Right atrium auricular region (tissue), 2 donors: ENCODE measurements at regions not wholly inside any gene's neighbourhood (a gene's known extent, or its start where the extent isn't known, plus 50 kb on each side); places are given as distances from the start of the nearest gene placed in this dataset.

Experiments
- DNase-seq: peaks from one replicate; pipeline ENCODE4 v3.0.0-alpha.2; 2019; ENCODE audit warnings: low spot score
- H3K27ac ChIP-seq, 2 donors: fragments of 200-600 bp; sonication (generic); 1 replicate in 1 of 2; 2 replicates in 1 of 2; pipeline ENCODE4 v1.5.1; 2016 to 2019
- H3K27me3 ChIP-seq, 2 donors: fragments of 200-600 bp; sonication (generic); one replicate each; pipeline versions ENCODE4 v1.5.1 to v1.6.0; 2017 to 2019
- H3K36me3 ChIP-seq: fragments of 200-600 bp; sonication (generic); one replicate; pipeline ENCODE4 v1.5.1; 2016
- H3K4me1 ChIP-seq, 2 donors: fragments of 200-600 bp; sonication (generic); one replicate each; pipeline versions ENCODE4 v1.5.1 to v1.6.0; 2017 to 2019
- H3K4me3 ChIP-seq, 2 donors: fragments of 200-600 bp; sonication (generic); 1 replicate in 1 of 2; 2 replicates in 1 of 2; pipeline ENCODE4 v1.5.1; 2017 to 2019; ENCODE audit warnings: mild to moderate bottlenecking in 1 of 2, moderate library complexity in 1 of 2
- H3K9me3 ChIP-seq, 2 donors: fragments of 200-600 bp; sonication (generic); one replicate each; pipeline ENCODE4 v1.5.1; 2019
- TF ChIP-seq, protein P1 (sequence below), 2 donors: fragments of 200-600 bp; sonication (generic); IDR thresholded peaks; one replicate each; pipeline ENCODE4 v1.5.1; 2019; ENCODE audit warnings: antibody characterized with exemption in 2 of 2

DNA sequence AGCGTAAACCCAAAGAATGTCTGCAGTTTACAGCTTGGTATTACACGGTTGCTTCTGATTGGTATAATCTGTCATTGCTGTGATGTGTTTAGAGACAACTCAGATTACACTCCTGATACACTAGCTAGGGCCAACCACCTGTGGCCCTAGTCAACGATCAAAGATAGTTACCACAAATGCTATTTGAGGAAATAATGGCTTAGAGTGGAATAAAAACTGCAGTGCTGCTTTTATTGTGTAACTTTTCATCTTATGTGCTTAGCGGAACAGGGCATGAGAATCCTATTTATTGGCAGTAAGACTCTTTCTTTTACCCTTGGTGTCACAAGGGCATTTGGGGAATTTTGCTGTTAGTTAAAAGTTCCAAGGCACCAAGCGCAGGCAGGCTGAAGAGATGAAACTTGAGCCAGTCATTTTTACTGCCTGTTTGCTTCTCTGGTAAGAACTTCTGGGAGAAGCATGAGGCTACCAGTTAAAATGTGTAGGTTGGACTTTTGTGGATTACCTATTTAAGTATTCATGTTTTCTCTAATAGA is 363.3 kb downstream of the KCNRG start:
- Histone ChIP-seq H3K27me3 (no peaks in the 10 kb centered on the region), H3K4me1 (no peaks in the 10 kb centered on the region), H3K36me3 (no peaks in the 10 kb centered on the region), H3K9me3 (peaks cover 0 to 9% of the 10 kb centered on the region in 2 donors), H3K4me3 (no peak overlapping the region), H3K27ac (no peak overlapping the region)
- TF ChIP-seq, protein P1, sequence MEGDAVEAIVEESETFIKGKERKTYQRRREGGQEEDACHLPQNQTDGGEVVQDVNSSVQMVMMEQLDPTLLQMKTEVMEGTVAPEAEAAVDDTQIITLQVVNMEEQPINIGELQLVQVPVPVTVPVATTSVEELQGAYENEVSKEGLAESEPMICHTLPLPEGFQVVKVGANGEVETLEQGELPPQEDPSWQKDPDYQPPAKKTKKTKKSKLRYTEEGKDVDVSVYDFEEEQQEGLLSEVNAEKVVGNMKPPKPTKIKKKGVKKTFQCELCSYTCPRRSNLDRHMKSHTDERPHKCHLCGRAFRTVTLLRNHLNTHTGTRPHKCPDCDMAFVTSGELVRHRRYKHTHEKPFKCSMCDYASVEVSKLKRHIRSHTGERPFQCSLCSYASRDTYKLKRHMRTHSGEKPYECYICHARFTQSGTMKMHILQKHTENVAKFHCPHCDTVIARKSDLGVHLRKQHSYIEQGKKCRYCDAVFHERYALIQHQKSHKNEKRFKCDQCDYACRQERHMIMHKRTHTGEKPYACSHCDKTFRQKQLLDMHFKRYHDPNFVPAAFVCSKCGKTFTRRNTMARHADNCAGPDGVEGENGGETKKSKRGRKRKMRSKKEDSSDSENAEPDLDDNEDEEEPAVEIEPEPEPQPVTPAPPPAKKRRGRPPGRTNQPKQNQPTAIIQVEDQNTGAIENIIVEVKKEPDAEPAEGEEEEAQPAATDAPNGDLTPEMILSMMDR (IDR thresholded peaks at IDR 0.05) = no peak
- DNase-seq = no peak

DNA sequence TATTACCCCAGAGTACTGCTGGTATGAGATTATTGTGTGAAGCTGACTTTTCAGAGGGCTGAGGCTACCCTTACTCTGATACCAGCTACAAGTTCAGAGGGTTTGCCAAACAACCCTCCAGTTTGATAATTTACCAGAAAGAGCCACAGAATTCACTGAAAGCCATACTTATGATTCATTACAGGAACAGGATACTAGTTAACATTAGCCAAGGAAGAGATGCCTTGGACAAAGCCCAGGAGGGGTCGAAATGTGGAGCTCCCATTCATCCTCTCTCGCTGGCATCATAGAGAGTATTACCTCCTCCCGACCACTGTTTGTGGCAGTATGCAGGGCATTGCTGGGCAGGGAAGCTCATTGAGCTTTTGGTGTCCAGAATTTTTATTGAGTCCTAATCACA is 364.3 kb downstream of the KCNRG start:
- Histone ChIP-seq H3K36me3 (no peaks in the 10 kb centered on the region), H3K27ac (no peak overlapping the region), H3K9me3 (peaks cover 0 to 9% of the 10 kb centered on the region in 2 donors), H3K27me3 (no peaks in the 10 kb centered on the region), H3K4me3 (no peak overlapping the region), H3K4me1 (no peaks in the 10 kb centered on the region)
- TF ChIP-seq, protein P1 (IDR thresholded peaks at IDR 0.05) = no peak
- no peak for DNase-seq

DNA sequence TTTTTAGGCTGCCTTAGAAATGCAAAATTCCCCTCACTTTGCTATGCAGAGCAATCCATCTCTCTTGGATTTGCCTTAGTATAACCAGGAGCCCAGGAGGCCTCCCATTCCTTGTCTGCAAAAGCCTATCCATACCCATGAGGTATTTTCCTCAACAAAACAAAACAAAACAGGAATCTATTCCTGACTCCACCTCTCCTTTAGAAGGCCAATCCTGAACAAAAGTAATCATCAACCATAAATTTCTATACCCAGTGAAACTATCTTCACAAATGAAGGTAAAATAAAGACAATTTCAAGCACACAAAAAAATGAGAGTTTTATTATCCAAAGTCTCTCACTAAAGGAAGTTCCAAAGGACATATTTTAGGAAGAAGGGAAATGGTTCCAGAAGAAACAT is 365.7 kb downstream of the KCNRG start:
- H3K9me3 ChIP-seq = peaks cover 0 to 9% of the 10 kb centered on the region in 2 donors
- TF ChIP-seq, protein P1 (IDR thresholded peaks at IDR 0.05) = no peak
- no peaks in the 10 kb centered on the region for H3K36me3 ChIP-seq
- no peaks in the 10 kb centered on the region for H3K27me3 ChIP-seq
- no peak overlapping the region for H3K4me3 ChIP-seq
- no peaks in the 10 kb centered on the region for H3K4me1 ChIP-seq
- no peak overlapping the region for H3K27ac ChIP-seq
- no peak for DNase-seq

DNA sequence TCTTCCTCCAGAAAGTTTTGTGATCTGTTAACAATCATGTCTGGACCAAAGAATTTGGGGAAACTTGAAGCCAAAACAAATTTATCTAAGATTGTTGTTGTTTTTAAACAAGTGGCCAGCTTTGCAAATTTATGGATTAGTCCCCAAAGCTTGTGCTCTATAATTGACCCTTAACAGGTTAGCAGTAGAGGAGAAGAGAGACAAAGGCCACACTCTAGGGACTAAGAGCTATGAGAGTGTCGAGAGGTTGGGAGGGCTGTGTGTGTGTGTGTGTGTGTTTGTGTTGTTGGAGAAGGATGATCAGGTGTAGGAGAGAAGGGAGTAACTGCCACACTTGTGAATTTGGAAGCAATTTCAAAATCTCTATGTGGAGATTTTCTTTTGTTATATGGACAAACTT is 367.3 kb downstream of the KCNRG start:
- Histone ChIP-seq H3K27me3 (no peaks in the 10 kb centered on the region), H3K36me3 (no peaks in the 10 kb centered on the region), H3K9me3 (peaks cover 0 to 9% of the 10 kb centered on the region in 2 donors), H3K4me3 (no peak overlapping the region), H3K27ac (no peak overlapping the region), H3K4me1 (peaks cover 0 to 13% of the 10 kb centered on the region in 2 donors)
- no peak for DNase-seq
- TF ChIP-seq, protein P1 (IDR thresholded peaks at IDR 0.05) = no peak

DNA sequence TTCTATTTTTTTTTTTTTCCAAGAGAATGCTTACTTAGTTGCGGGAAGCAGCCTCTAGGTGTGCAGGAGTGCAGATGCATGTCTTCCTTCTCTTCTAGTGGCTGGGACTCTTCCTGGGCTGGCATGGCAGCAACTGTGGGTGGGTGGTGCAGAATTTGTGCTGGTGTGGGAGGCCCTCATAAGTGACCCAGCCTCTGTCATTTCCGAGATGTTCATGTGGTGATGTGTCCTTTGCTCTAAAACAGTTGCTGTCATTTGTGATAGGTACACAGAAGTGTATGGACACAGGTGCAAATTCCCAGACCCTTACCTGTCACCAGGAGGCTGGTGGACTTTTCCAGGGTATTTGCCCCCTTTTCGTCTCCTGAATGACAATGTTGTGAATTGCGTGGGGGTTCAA is 367.7 kb downstream of the KCNRG start:
- Histone ChIP-seq H3K36me3 (no peaks in the 10 kb centered on the region), H3K27ac (no peak overlapping the region), H3K27me3 (no peaks in the 10 kb centered on the region), H3K4me3 (no peak overlapping the region), H3K4me1 (peaks cover 0 to 13% of the 10 kb centered on the region in 2 donors), H3K9me3 (peaks cover 0 to 9% of the 10 kb centered on the region in 2 donors)
- TF ChIP-seq, protein P1 (IDR thresholded peaks at IDR 0.05) = no peak
- DNase-seq = no peak

DNA sequence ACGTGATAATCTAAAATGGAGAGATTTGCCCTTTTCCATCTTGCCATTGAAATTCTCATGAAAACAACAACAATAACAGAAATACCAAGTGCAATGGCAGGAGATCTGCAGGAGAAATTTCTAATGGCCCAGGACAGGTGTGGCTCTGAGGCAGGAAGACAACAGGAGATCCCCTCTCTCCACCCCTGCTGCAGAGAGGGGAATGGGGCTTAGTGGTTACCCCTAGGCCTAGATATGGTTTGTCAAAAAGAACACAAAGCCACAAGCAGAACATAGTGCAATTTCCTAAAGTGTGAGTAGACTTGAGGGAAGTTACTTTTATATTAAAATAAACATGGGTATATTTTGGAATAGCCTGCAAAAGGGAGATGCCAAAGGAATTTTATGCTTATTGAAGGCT is 369.5 kb downstream of the KCNRG start:
- Histone ChIP-seq H3K9me3 (peaks cover 0 to 9% of the 10 kb centered on the region in 2 donors), H3K27me3 (no peaks in the 10 kb centered on the region), H3K27ac (no peak overlapping the region), H3K4me1 (peaks cover 0 to 13% of the 10 kb centered on the region in 2 donors), H3K4me3 (no peak overlapping the region), H3K36me3 (no peaks in the 10 kb centered on the region)
- DNase-seq = no peak
- TF ChIP-seq, protein P1 (IDR thresholded peaks at IDR 0.05) = no peak
